ENCODE measurements at regions not wholly inside any gene's neighbourhood (a gene's known extent, or its start where the extent isn't known, plus 50 kb on each side); places are given as distances from the start of the nearest gene placed in this dataset.

GRCh38 chrX:66920296-66920695, 281.4 kb upstream of the EDA2R start:
- no peak overlapping the region for H3K27ac Mint-ChIP-seq
- DNase-seq = no peak
- no peaks in the 10 kb centered on the region for H3K4me1 Mint-ChIP-seq (ENCODE audit: low read depth)
- no peaks in the 10 kb centered on the region for H3K36me3 Mint-ChIP-seq (ENCODE audit: low read depth)
- no peak for TF ChIP-seq CTCF (IDR thresholded peaks at IDR 0.05)
- peaks cover 9% of the 10 kb centered on the region; the same call in 1 of the 2 replicates for H3K9me3 Mint-ChIP-seq
- no peak overlapping the region for H3K4me3 Mint-ChIP-seq
- no peaks in the 10 kb centered on the region for H3K27me3 Mint-ChIP-seq (ENCODE audit: insufficient read depth)

GRCh38 chrX:66919280-66919832, 280.5 kb upstream of the EDA2R start:
- H3K4me1 Mint-ChIP-seq (ENCODE audit: low read depth) = no peaks in the 10 kb centered on the region
- peaks cover 9% of the 10 kb centered on the region; the same call in 1 of the 2 replicates for H3K9me3 Mint-ChIP-seq
- DNase-seq = peak; percentile 0
- H3K27ac Mint-ChIP-seq = no peak overlapping the region
- TF ChIP-seq CTCF (IDR thresholded peaks at IDR 0.05) = no peak
- no peaks in the 10 kb centered on the region for H3K36me3 Mint-ChIP-seq (ENCODE audit: low read depth)
- no peaks in the 10 kb centered on the region for H3K27me3 Mint-ChIP-seq (ENCODE audit: insufficient read depth)
- no peak overlapping the region for H3K4me3 Mint-ChIP-seq

- no peak for DNase-seq
- Mint-ChIP-seq H3K4me3 (no peak overlapping the region), H3K36me3 (ENCODE audit: low read depth) (no peaks in the 10 kb centered on the region), H3K27me3 (ENCODE audit: insufficient read depth) (no peaks in the 10 kb centered on the region), H3K9me3 (0 out of 2 replicates have a peak, but pooled peaks cover 5% of the 10 kb centered on the region), H3K4me1 (ENCODE audit: low read depth) (no peaks in the 10 kb centered on the region), H3K27ac (no peak overlapping the region)
- no peak for TF ChIP-seq CTCF (IDR thresholded peaks at IDR 0.05)
These were observed 279.6 kb upstream of the EDA2R start for GRCh38 chrX:66918511-66918910.

- peaks cover 9% of the 10 kb centered on the region for H3K9me3 Mint-ChIP-seq
These were observed 277.0 kb upstream of the EDA2R start for GRCh38 chrX:66915893-66916292.

GRCh38 chrX:66914080-66914479, 275.2 kb upstream of the EDA2R start:
- no peak for TF ChIP-seq CTCF (IDR thresholded peaks at IDR 0.05)
- no peaks in the 10 kb centered on the region for H3K4me1 Mint-ChIP-seq (ENCODE audit: low read depth)
- no peaks in the 10 kb centered on the region; the same call in 1 of the 2 replicates for H3K27me3 Mint-ChIP-seq (ENCODE audit: insufficient read depth)
- no peaks in the 10 kb centered on the region for H3K36me3 Mint-ChIP-seq (ENCODE audit: low read depth)
- H3K27ac Mint-ChIP-seq = no peak overlapping the region
- peak; percentile 1 for DNase-seq
- H3K9me3 Mint-ChIP-seq = peaks cover 16% of the 10 kb centered on the region
- no peak overlapping the region for H3K4me3 Mint-ChIP-seq

More at GRCh38 chrX:66915893-66916292, 277.0 kb upstream of the EDA2R start:
- Mint-ChIP-seq H3K4me3 (no peak overlapping the region), H3K36me3 (ENCODE audit: low read depth) (no peaks in the 10 kb centered on the region), H3K27ac (no peak overlapping the region), H3K27me3 (ENCODE audit: insufficient read depth) (no peaks in the 10 kb centered on the region), H3K4me1 (ENCODE audit: low read depth) (no peaks in the 10 kb centered on the region)
- no peak for TF ChIP-seq CTCF (IDR thresholded peaks at IDR 0.05)
- DNase-seq = no peak

Data from HFFc6 (cell line).